ENCODE measurements at regions not wholly inside any gene's neighbourhood (a gene's known extent, or its start where the extent isn't known, plus 50 kb on each side); places are given as distances from the start of the nearest gene placed in this dataset.
"Not testable (repeated sequence)": the region's sequence is repeated elsewhere in the genome, so short reads cannot be mapped to it uniquely, and the experiment has no call there.

DNA sequence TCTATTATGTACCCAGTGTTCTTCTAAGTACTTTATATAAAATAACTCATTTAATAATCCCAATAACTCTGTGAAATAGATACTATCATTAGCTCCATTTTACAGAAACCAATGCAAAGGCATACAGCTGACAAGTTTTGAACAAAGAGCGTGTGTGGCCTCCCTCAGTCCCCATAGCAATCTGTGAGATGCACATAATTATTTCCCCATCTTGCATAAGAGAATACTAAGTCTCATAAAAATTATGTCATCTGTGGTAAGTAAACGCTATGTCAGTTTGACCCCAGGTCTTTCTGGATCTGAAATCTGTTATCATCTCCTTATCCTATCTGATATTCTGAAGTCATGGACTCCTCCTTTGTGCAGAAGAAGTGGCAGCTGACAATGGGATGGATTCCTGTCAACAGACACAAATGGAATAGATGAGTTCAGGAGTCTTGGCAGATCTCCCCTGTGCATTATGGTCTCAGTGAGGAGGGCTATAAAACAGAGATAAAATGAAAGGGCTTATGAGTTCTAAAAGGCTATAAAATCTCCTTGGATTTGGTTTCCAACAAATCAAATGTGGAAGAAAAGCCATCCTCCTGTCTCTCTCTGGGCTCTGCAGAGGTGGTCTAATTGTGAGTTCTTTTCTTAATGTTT, 162.5 kb upstream of the TLE4 start:
- WGBS, result 72% methylated on average over 2 of the region's 2 CpGs
- Histone ChIP-seq H3K27me3 (ENCODE audit: control insufficient read depth, insufficient read depth) (no peaks in the 10 kb centered on the region), H3K9me3 (ENCODE audit: control insufficient read depth, low read length) (no peaks in the 10 kb centered on the region), H3K4me1 (ENCODE audit: control insufficient read depth, insufficient read depth, low read length) (no peaks in the 10 kb centered on the region), H3K4me3 (ENCODE audit: low read length) (no peak overlapping the region), H3K27ac (ENCODE audit: low read length) (no peak overlapping the region)
- intact Hi-C loops (cut with DNase I), result no loop called here
- no peak for ATAC-seq
- DNase-seq, result no peak

GRCh38 chr9:79425840-79426239, 145.9 kb upstream of the TLE4 start:
- H3K9me3 ChIP-seq (ENCODE audit: control insufficient read depth, low read length), result no peaks in the 10 kb centered on the region

DNA sequence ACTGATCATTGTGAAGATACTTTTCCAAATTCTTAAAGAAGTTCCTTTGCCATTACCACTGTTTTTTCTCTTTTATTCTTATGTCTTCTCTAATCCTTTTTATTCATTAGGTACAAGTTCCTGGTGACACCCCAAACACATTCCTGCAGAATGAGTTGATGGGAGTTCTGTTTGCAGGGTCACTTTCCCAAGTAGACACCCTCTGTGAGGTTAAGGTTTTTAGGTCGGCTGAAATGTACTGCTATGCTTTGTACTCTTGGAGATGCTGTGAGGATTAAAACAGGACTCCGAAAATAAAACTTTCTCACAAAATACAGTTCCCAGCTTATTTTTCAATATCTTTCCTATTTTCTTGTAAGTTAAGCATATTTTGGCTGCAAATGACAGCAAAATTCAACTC, 143.3 kb upstream of the TLE4 start:
- intact Hi-C loops (cut with DNase I), result no loop called here
- ATAC-seq (no peak), DNase-seq (no peak)
- Histone ChIP-seq H3K4me1 (ENCODE audit: control insufficient read depth, insufficient read depth, low read length) (no peaks in the 10 kb centered on the region), H3K9me3 (ENCODE audit: control insufficient read depth, low read length) (no peaks in the 10 kb centered on the region), H3K27me3 (ENCODE audit: control insufficient read depth, insufficient read depth) (no peaks in the 10 kb centered on the region), H3K4me3 (ENCODE audit: low read length) (no peak overlapping the region), H3K27ac (ENCODE audit: low read length) (no peak overlapping the region)
- 85% methylated on average over 2 of the region's 2 CpGs for WGBS

More at GRCh38 chr9:79425840-79426239, 145.9 kb upstream of the TLE4 start:
- Histone ChIP-seq H3K4me1 (ENCODE audit: control insufficient read depth, insufficient read depth, low read length) (no peaks in the 10 kb centered on the region), H3K4me3 (ENCODE audit: low read length) (no peak overlapping the region), H3K27ac (ENCODE audit: low read length) (no peak overlapping the region), H3K27me3 (ENCODE audit: control insufficient read depth, insufficient read depth) (no peaks in the 10 kb centered on the region)
- intact Hi-C loops (cut with DNase I), result no loop called here
- ATAC-seq, result no peak
- no peak for DNase-seq

- no peaks in the 10 kb centered on the region for H3K4me1 ChIP-seq (ENCODE audit: control insufficient read depth, insufficient read depth, low read length)
- no peaks in the 10 kb centered on the region for H3K27me3 ChIP-seq (ENCODE audit: control insufficient read depth, insufficient read depth)
- DNase-seq (no peak), ATAC-seq (no peak)
- no peaks in the 10 kb centered on the region for H3K9me3 ChIP-seq (ENCODE audit: control insufficient read depth, low read length)
- no peak overlapping the region for H3K4me3 ChIP-seq (ENCODE audit: low read length)
- intact Hi-C loops (cut with DNase I), result no loop called here
- H3K27ac ChIP-seq (ENCODE audit: low read length), result no peak overlapping the region
Observed at GRCh38 chr9:79430619-79431018, 141.1 kb upstream of the TLE4 start.

GRCh38 chr9:79431019-79431679, 140.6 kb upstream of the TLE4 start:
- ATAC-seq, result no peak
- intact Hi-C loops (cut with DNase I), result no loop called here

DNA sequence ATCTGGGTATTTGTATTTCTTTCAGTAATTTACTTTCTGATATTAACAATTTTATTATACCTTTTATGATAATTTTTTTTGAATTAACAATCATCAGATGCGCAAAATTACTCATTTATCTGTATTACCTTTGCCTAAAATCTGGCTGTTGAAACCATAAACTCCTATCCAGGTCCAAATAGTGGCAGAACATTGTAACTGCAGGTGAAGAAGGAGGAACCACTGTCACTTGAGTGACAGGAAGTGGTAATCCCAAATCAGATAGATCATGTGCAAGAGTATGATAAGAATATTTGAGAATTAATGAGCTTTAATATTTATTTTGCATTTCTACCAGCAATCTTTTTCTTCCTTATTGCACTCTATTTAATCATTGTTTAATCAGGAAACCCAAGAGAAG, 139.3 kb upstream of the TLE4 start:
- Histone ChIP-seq H3K27ac (ENCODE audit: low read length) (no peak overlapping the region), H3K27me3 (ENCODE audit: control insufficient read depth, insufficient read depth) (no peaks in the 10 kb centered on the region), H3K4me3 (ENCODE audit: low read length) (no peak overlapping the region), H3K9me3 (ENCODE audit: control insufficient read depth, low read length) (no peaks in the 10 kb centered on the region), H3K4me1 (ENCODE audit: control insufficient read depth, insufficient read depth, low read length) (no peaks in the 10 kb centered on the region)
- ATAC-seq (no peak), DNase-seq (no peak)
- whole genome bisulfite sequencing, result 98% methylated on average over 1 of the region's 1 CpG
- intact Hi-C loops (cut with DNase I), result no loop called here

More at GRCh38 chr9:79431019-79431679, 140.6 kb upstream of the TLE4 start:
- H3K9me3 ChIP-seq (ENCODE audit: control insufficient read depth, low read length), result no peaks in the 10 kb centered on the region
- no peak overlapping the region for H3K27ac ChIP-seq (ENCODE audit: low read length)
- no peaks in the 10 kb centered on the region for H3K4me1 ChIP-seq (ENCODE audit: control insufficient read depth, insufficient read depth, low read length)
- WGBS, result 61% methylated on average over 4 of the region's 4 CpGs
- no peak overlapping the region for H3K4me3 ChIP-seq (ENCODE audit: low read length)
- DNase-seq, result no peak
- H3K27me3 ChIP-seq (ENCODE audit: control insufficient read depth, insufficient read depth), result no peaks in the 10 kb centered on the region

DNA sequence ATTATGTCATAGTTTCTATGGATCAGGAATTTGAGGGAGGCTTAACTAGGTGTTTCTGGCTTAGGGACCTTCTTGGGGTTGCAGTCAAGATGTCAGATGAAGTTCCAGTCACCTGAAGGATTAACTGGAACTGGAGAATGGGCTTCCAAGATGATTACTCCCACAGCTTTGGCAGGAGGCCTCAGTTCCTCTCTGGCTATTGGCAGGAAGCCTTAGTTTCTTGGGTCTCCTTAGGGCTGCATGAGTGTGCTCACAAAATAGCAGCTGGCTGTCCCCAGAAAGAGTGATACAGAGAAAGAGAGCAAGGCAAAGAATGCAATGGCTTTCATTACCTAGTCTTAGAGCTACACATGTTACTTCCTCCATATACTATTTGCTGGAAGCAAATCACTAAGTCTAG, 138.1 kb upstream of the TLE4 start:
- H3K4me1 ChIP-seq (ENCODE audit: control insufficient read depth, insufficient read depth, low read length), result no peaks in the 10 kb centered on the region
- no peak for ATAC-seq
- H3K27me3 ChIP-seq (ENCODE audit: control insufficient read depth, insufficient read depth), result no peaks in the 10 kb centered on the region
- intact Hi-C loops (cut with DNase I), result no loop called here
- no peak for DNase-seq
- no peak overlapping the region for H3K27ac ChIP-seq (ENCODE audit: low read length)
- no peak overlapping the region for H3K4me3 ChIP-seq (ENCODE audit: low read length)
- H3K9me3 ChIP-seq (ENCODE audit: control insufficient read depth, low read length), result no peaks in the 10 kb centered on the region

GRCh38 chr9:79439221-79439620, 132.5 kb upstream of the TLE4 start:
- 12% methylated on average over 19 of the region's 19 CpGs for WGBS
- intact Hi-C loops (cut with DNase I); ATAC-seq: not testable (repeated sequence)

DNA sequence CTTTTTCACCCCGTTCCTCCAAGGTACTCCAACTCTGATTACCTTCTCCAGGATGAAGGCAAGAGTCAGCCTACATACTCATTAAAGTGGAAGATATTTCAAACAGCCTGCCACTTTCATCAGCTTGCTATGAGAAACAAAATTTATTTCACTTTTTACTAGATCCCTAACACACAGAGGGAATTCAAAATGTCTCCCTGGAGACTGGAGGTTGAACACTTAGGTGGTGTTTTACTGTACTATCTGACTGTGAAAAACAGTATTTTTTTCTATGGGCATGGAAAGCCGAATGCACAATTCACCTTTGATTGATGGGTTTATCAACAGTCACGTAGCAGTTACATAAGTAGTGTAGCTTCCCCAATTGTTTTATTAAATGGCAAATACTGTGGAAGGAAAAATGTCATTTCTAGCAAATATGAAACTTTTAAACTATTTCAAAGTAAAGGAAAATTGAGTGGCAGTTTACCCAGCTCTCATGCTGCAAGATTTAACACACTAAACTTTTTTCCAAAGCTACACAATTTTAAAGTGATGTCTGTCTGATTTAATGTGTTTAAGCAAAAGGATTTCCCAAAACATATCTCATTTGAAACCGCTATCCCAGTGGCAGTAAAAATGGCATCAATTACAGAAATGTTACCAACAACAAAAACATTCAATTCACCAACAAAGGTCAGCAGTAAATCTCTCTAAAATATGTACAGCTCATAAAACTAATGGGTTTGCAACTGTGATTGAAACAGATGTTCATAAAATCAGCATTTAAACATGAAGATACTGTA, 125.0 kb upstream of the TLE4 start:
- DNase-seq, result no peak
- no peaks in the 10 kb centered on the region for H3K4me1 ChIP-seq (ENCODE audit: control insufficient read depth, insufficient read depth, low read length)
- no peaks in the 10 kb centered on the region for H3K9me3 ChIP-seq (ENCODE audit: control insufficient read depth, low read length)
- intact Hi-C loops (cut with DNase I), result no loop called here
- no peak overlapping the region for H3K4me3 ChIP-seq (ENCODE audit: low read length)
- WGBS, result 53% methylated on average over 4 of the region's 4 CpGs
- no peaks in the 10 kb centered on the region for H3K27me3 ChIP-seq (ENCODE audit: control insufficient read depth, insufficient read depth)
- no peak for ATAC-seq
- no peak overlapping the region for H3K27ac ChIP-seq (ENCODE audit: low read length)

More at GRCh38 chr9:79439221-79439620, 132.5 kb upstream of the TLE4 start:
- H3K9me3 ChIP-seq (ENCODE audit: control insufficient read depth, low read length); H3K27ac ChIP-seq (ENCODE audit: low read length); DNase-seq; H3K4me1 ChIP-seq (ENCODE audit: control insufficient read depth, insufficient read depth, low read length); H3K4me3 ChIP-seq (ENCODE audit: low read length); H3K27me3 ChIP-seq (ENCODE audit: control insufficient read depth, insufficient read depth): not testable (repeated sequence)

DNA sequence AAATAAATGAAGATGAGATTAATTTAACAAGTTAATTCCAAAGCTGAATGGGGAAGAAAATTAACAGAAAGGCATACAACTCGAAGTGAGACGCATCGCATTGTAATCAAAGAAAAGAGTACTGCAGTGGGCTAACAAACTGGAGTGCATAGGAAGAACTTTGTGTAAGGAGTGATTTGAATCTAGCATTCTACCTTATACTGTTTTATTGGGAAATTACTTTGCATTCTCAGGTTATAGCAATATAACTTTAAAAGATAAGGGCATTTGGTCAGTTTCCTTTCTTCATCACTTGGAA, 124.5 kb upstream of the TLE4 start:
- 90% methylated on average over 3 of the region's 3 CpGs for WGBS
- H3K4me3 ChIP-seq (ENCODE audit: low read length), result no peak overlapping the region
- H3K4me1 ChIP-seq (ENCODE audit: control insufficient read depth, insufficient read depth, low read length), result no peaks in the 10 kb centered on the region
- DNase-seq, result no peak
- no peaks in the 10 kb centered on the region for H3K9me3 ChIP-seq (ENCODE audit: control insufficient read depth, low read length)
- intact Hi-C loops (cut with DNase I), result no loop called here
- no peaks in the 10 kb centered on the region for H3K27me3 ChIP-seq (ENCODE audit: control insufficient read depth, insufficient read depth)
- ATAC-seq, result no peak
- H3K27ac ChIP-seq (ENCODE audit: low read length), result no peak overlapping the region

GRCh38 chr9:79447762-79448161, 124.0 kb upstream of the TLE4 start:
- DNase-seq (no peak), ATAC-seq (no peak)
- H3K9me3 ChIP-seq (ENCODE audit: control insufficient read depth, low read length), result no peaks in the 10 kb centered on the region
- whole genome bisulfite sequencing, result 42% methylated on average over 5 of the region's 5 CpGs
- no peak overlapping the region for H3K27ac ChIP-seq (ENCODE audit: low read length)
- intact Hi-C loops (cut with DNase I), result no loop called here
- H3K4me1 ChIP-seq (ENCODE audit: control insufficient read depth, insufficient read depth, low read length), result no peaks in the 10 kb centered on the region
- no peaks in the 10 kb centered on the region for H3K27me3 ChIP-seq (ENCODE audit: control insufficient read depth, insufficient read depth)
- no peak overlapping the region for H3K4me3 ChIP-seq (ENCODE audit: low read length)
